ENCODE measurements at regions not wholly inside any gene's neighbourhood (a gene's known extent, or its start where the extent isn't known, plus 50 kb on each side); places are given as distances from the start of the nearest gene placed in this dataset.

- peak in 1 of 2 donors; percentile 3 for DNase-seq (ENCODE audit: low read depth in 1 of 2, low spot score in 1 of 2)
- H3K4me1 ChIP-seq (ENCODE audit: low read depth): no peaks in the 10 kb centered on the region
- H3K36me3 ChIP-seq: no peaks in the 10 kb centered on the region
- no peaks in the 10 kb centered on the region for H3K9me3 ChIP-seq (ENCODE audit: low read depth)
- H3K27ac ChIP-seq: no peak overlapping the region
- no peak overlapping the region for H3K4me3 ChIP-seq
- H3K27me3 ChIP-seq: no peaks in the 10 kb centered on the region
- TF ChIP-seq CTCF (IDR thresholded peaks at IDR 0.05; ENCODE audit: low read depth, low read length): no peak
These were observed 1021.5 kb upstream of the TMEM132C start for GRCh38 chr12:127245437-127245836.

- TF ChIP-seq CTCF (IDR thresholded peaks at IDR 0.05; ENCODE audit: low read depth, low read length): no peak
- Histone ChIP-seq H3K27ac (no peak overlapping the region), H3K36me3 (no peaks in the 10 kb centered on the region), H3K27me3 (no peaks in the 10 kb centered on the region), H3K4me3 (no peak overlapping the region), H3K9me3 (ENCODE audit: low read depth) (no peaks in the 10 kb centered on the region), H3K4me1 (ENCODE audit: low read depth) (no peaks in the 10 kb centered on the region)
- DNase-seq (ENCODE audit: low read depth in 1 of 2, low spot score in 1 of 2): no peak
These were observed 1019.0 kb upstream of the TMEM132C start for GRCh38 chr12:127247937-127248336.

- no peak for TF ChIP-seq CTCF (IDR thresholded peaks at IDR 0.05; ENCODE audit: low read depth, low read length)
- Histone ChIP-seq H3K27ac (no peak overlapping the region), H3K4me3 (no peak overlapping the region), H3K36me3 (no peaks in the 10 kb centered on the region), H3K27me3 (no peaks in the 10 kb centered on the region), H3K4me1 (ENCODE audit: low read depth) (no peaks in the 10 kb centered on the region), H3K9me3 (ENCODE audit: low read depth) (no peaks in the 10 kb centered on the region)
- no peak for DNase-seq (ENCODE audit: low read depth in 1 of 2, low spot score in 1 of 2)
These were observed 1017.5 kb upstream of the TMEM132C start for GRCh38 chr12:127249428-127249827.

DNA sequence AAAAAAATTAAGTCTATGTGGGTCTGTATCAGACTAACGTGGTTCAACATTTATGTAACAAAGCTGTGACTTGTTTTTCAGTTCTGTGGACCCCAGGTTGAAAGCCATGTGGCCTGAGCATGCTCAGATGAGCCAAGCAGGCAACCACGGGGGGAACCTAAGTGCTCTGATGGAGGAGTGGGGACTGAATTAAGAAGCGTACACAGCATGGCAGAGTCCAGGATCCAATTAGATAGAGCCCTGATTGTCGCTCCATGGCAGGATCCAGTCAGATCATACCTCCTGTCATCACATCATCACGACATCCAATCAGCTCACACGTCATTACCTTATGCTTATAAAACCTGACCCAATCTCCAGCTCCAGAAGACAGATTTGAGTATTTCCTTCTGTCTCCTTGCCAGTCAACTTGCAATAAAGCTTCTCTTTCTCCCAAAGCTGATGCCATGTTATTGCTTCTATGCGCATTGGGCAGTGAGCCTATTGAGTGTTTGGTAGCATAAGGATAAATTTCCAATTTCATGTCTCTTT lies 1013.1 kb upstream of the TMEM132C start:
- no peak overlapping the region for H3K27ac ChIP-seq
- no peak for DNase-seq (ENCODE audit: low read depth in 1 of 2, low spot score in 1 of 2)
- H3K4me1 ChIP-seq (ENCODE audit: low read depth): no peaks in the 10 kb centered on the region
- H3K36me3 ChIP-seq: no peaks in the 10 kb centered on the region
- H3K27me3 ChIP-seq: no peaks in the 10 kb centered on the region
- no peak for TF ChIP-seq CTCF (IDR thresholded peaks at IDR 0.05; ENCODE audit: low read depth, low read length)
- no peak overlapping the region for H3K4me3 ChIP-seq
- no peaks in the 10 kb centered on the region for H3K9me3 ChIP-seq (ENCODE audit: low read depth)

DNA sequence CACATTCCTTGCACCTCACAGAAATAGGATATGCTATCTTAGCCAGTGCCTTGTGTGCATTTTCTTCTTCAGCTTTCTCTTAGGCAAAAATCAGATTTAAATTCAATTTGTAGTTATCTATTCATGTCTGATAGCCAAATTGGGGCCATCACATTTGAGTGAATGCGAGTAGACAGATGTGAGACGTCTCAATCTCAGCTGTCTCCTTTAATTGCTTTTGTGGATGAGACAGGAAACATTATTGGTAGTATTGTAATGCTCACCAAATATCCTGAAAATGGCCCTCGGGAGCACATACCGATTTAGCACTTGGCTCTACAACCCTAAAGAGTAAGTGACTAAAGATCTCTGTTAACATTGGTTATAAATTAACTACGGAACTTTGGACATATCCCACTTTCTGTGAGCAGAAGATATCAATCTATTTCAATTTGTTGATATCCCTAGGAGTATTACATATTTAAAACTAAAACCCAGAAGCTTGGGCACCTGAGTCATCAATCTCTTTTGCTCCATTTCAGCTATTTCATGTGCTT lies 1012.5 kb upstream of the TMEM132C start:
- H3K4me3 ChIP-seq: no peak overlapping the region
- no peak for DNase-seq (ENCODE audit: low read depth in 1 of 2, low spot score in 1 of 2)
- no peak for TF ChIP-seq CTCF (IDR thresholded peaks at IDR 0.05; ENCODE audit: low read depth, low read length)

More for the DNA sequence above, 1012.5 kb upstream of the TMEM132C start:
- Histone ChIP-seq H3K9me3 (ENCODE audit: low read depth) (no peaks in the 10 kb centered on the region), H3K27me3 (no peaks in the 10 kb centered on the region), H3K4me1 (ENCODE audit: low read depth) (no peaks in the 10 kb centered on the region), H3K36me3 (no peaks in the 10 kb centered on the region), H3K27ac (no peak overlapping the region)
